ENCODE measurements at regions not wholly inside any gene's neighbourhood (a gene's known extent, or its start where the extent isn't known, plus 50 kb on each side); places are given as distances from the start of the nearest gene placed in this dataset.

DNA sequence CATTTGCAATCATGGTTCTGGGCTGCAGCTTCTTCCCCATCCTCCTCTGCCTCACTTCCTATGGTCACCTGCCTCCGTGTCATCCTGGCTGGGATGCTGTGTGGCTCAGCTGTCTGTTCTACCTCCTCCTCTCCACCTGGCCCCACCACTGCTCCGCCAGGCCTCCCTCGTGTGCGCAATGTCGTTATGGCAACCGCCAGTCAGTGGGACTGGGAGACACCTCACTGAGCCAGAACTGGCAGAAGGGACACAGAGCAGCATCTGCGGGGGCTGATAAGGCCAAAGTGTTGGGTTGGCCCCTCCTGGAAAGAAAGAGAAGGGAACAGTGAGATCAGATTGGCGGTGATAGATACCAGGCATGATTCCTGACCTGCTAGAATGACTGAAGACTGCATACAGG lies 527.5 kb downstream of the INHBA start:
- Histone ChIP-seq H3K4me1 (ENCODE audit: control insufficient read depth, insufficient read depth, low read length) (no peaks in the 10 kb centered on the region), H3K4me3 (ENCODE audit: low read length) (no peak overlapping the region), H3K27ac (ENCODE audit: low read depth, low read length) (no peak overlapping the region), H3K36me3 (ENCODE audit: control insufficient read depth, insufficient read depth, low read length) (no peaks in the 10 kb centered on the region), H3K27me3 (ENCODE audit: control insufficient read depth, insufficient read depth, low read length) (no peaks in the 10 kb centered on the region), H3K9ac (ENCODE audit: low read length) (no peak overlapping the region)

GRCh38 chr7:41174521-41174920 lies 528.4 kb downstream of the INHBA start:
- H3K27me3 ChIP-seq (ENCODE audit: control insufficient read depth, insufficient read depth, low read length) = no peaks in the 10 kb centered on the region
- no peak overlapping the region for H3K27ac ChIP-seq (ENCODE audit: low read depth, low read length)
- H3K9ac ChIP-seq (ENCODE audit: low read length) = no peak overlapping the region
- no peaks in the 10 kb centered on the region for H3K36me3 ChIP-seq (ENCODE audit: control insufficient read depth, insufficient read depth, low read length)
- H3K4me1 ChIP-seq (ENCODE audit: control insufficient read depth, insufficient read depth, low read length) = no peaks in the 10 kb centered on the region
- no peak overlapping the region for H3K4me3 ChIP-seq (ENCODE audit: low read length)

- no peak overlapping the region for H3K9ac ChIP-seq (ENCODE audit: low read length)
- H3K27ac ChIP-seq (ENCODE audit: low read depth, low read length) = no peak overlapping the region
- no peak overlapping the region for H3K4me3 ChIP-seq (ENCODE audit: low read length)
- H3K27me3 ChIP-seq (ENCODE audit: control insufficient read depth, insufficient read depth, low read length) = no peaks in the 10 kb centered on the region
- no peaks in the 10 kb centered on the region for H3K36me3 ChIP-seq (ENCODE audit: control insufficient read depth, insufficient read depth, low read length)
- H3K4me1 ChIP-seq (ENCODE audit: control insufficient read depth, insufficient read depth, low read length) = no peaks in the 10 kb centered on the region
Observed at GRCh38 chr7:41170466-41170865, 532.4 kb downstream of the INHBA start.

GRCh38 chr7:41169317-41169716 lies 533.6 kb downstream of the INHBA start:
- Histone ChIP-seq H3K27me3 (ENCODE audit: control insufficient read depth, insufficient read depth, low read length) (no peaks in the 10 kb centered on the region), H3K27ac (ENCODE audit: low read depth, low read length) (no peak overlapping the region), H3K9ac (ENCODE audit: low read length) (no peak overlapping the region), H3K36me3 (ENCODE audit: control insufficient read depth, insufficient read depth, low read length) (no peaks in the 10 kb centered on the region), H3K4me1 (ENCODE audit: control insufficient read depth, insufficient read depth, low read length) (no peaks in the 10 kb centered on the region), H3K4me3 (ENCODE audit: low read length) (no peak overlapping the region)

GRCh38 chr7:41167836-41168235 lies 535.1 kb downstream of the INHBA start:
- Histone ChIP-seq H3K27ac (ENCODE audit: low read depth, low read length) (no peak overlapping the region), H3K4me3 (ENCODE audit: low read length) (no peak overlapping the region), H3K36me3 (ENCODE audit: control insufficient read depth, insufficient read depth, low read length) (no peaks in the 10 kb centered on the region), H3K9ac (ENCODE audit: low read length) (no peak overlapping the region), H3K27me3 (ENCODE audit: control insufficient read depth, insufficient read depth, low read length) (no peaks in the 10 kb centered on the region), H3K4me1 (ENCODE audit: control insufficient read depth, insufficient read depth, low read length) (no peaks in the 10 kb centered on the region)

- H3K9ac ChIP-seq (ENCODE audit: low read length) = no peak overlapping the region
- no peaks in the 10 kb centered on the region for H3K4me1 ChIP-seq (ENCODE audit: control insufficient read depth, insufficient read depth, low read length)
- H3K27ac ChIP-seq (ENCODE audit: low read depth, low read length) = no peak overlapping the region
- no peaks in the 10 kb centered on the region for H3K36me3 ChIP-seq (ENCODE audit: control insufficient read depth, insufficient read depth, low read length)
- no peak overlapping the region for H3K4me3 ChIP-seq (ENCODE audit: low read length)
- no peaks in the 10 kb centered on the region for H3K27me3 ChIP-seq (ENCODE audit: control insufficient read depth, insufficient read depth, low read length)
Observed at GRCh38 chr7:41164440-41164839, 538.5 kb downstream of the INHBA start.

GRCh38 chr7:41163991-41164390 lies 538.9 kb downstream of the INHBA start:
- Histone ChIP-seq H3K4me1 (ENCODE audit: control insufficient read depth, insufficient read depth, low read length) (no peaks in the 10 kb centered on the region), H3K27ac (ENCODE audit: low read depth, low read length) (no peak overlapping the region), H3K27me3 (ENCODE audit: control insufficient read depth, insufficient read depth, low read length) (no peaks in the 10 kb centered on the region), H3K36me3 (ENCODE audit: control insufficient read depth, insufficient read depth, low read length) (no peaks in the 10 kb centered on the region), H3K9ac (ENCODE audit: low read length) (no peak overlapping the region), H3K4me3 (ENCODE audit: low read length) (no peak overlapping the region)

DNA sequence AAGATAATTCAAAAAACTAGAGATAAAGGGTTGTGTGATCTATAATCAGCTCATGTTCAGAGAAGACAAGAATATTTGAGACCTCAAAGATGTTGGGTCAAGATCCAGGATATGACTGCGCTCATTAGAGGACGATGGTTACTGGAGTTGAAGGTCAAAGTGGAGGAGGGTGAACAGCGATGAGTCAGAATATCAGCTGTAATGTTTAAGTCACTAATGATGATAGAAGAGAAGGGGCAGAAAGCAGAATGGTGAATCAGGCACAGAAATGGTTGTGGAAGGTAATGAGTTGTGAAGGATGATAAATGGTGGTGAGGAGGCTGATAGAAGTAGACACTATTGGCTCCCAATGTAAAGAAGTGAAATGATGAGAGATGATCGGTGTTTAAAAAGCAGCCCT lies 540.3 kb downstream of the INHBA start:
- Histone ChIP-seq H3K4me1 (ENCODE audit: control insufficient read depth, insufficient read depth, low read length) (no peaks in the 10 kb centered on the region), H3K27ac (ENCODE audit: low read depth, low read length) (no peak overlapping the region), H3K4me3 (ENCODE audit: low read length) (no peak overlapping the region), H3K9ac (ENCODE audit: low read length) (no peak overlapping the region), H3K36me3 (ENCODE audit: control insufficient read depth, insufficient read depth, low read length) (no peaks in the 10 kb centered on the region), H3K27me3 (ENCODE audit: control insufficient read depth, insufficient read depth, low read length) (no peaks in the 10 kb centered on the region)

- no peaks in the 10 kb centered on the region for H3K27me3 ChIP-seq (ENCODE audit: control insufficient read depth, insufficient read depth, low read length)
- no peak overlapping the region for H3K27ac ChIP-seq (ENCODE audit: low read depth, low read length)
- no peaks in the 10 kb centered on the region for H3K36me3 ChIP-seq (ENCODE audit: control insufficient read depth, insufficient read depth, low read length)
- H3K4me3 ChIP-seq (ENCODE audit: low read length) = no peak overlapping the region
- H3K4me1 ChIP-seq (ENCODE audit: control insufficient read depth, insufficient read depth, low read length) = no peaks in the 10 kb centered on the region
- H3K9ac ChIP-seq (ENCODE audit: low read length) = no peak overlapping the region
Observed at GRCh38 chr7:41161041-41161587, 541.8 kb downstream of the INHBA start.

DNA sequence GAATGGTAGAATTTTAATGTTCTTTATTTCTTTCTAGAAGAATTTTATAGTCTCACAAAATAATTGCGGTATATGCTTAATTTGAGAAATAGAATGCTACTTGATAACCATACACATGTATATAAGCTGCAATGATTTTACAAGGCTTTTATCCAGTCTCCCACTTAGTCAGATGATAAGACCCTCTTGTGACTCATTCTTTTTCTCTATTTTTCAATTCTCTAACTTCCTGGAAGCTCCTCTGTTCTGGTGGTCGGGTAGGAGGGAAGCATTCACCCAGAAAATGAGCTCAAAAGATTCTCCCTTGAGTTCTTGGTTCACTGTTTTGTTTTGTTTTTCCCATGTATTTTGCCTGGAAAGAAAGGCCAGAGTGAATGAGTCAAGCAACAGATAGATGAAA lies 546.6 kb downstream of the INHBA start:
- no peaks in the 10 kb centered on the region for H3K36me3 ChIP-seq (ENCODE audit: control insufficient read depth, insufficient read depth, low read length)
- H3K27me3 ChIP-seq (ENCODE audit: control insufficient read depth, insufficient read depth, low read length) = no peaks in the 10 kb centered on the region
- no peaks in the 10 kb centered on the region for H3K4me1 ChIP-seq (ENCODE audit: control insufficient read depth, insufficient read depth, low read length)
- no peak overlapping the region for H3K9ac ChIP-seq (ENCODE audit: low read length)
- H3K27ac ChIP-seq (ENCODE audit: low read depth, low read length) = no peak overlapping the region
- no peak overlapping the region for H3K4me3 ChIP-seq (ENCODE audit: low read length)

- Histone ChIP-seq H3K36me3 (ENCODE audit: control insufficient read depth, insufficient read depth, low read length) (no peaks in the 10 kb centered on the region), H3K27me3 (ENCODE audit: control insufficient read depth, insufficient read depth, low read length) (no peaks in the 10 kb centered on the region), H3K9ac (ENCODE audit: low read length) (no peak overlapping the region), H3K4me3 (ENCODE audit: low read length) (no peak overlapping the region), H3K4me1 (ENCODE audit: control insufficient read depth, insufficient read depth, low read length) (no peaks in the 10 kb centered on the region), H3K27ac (ENCODE audit: low read depth, low read length) (no peak overlapping the region)
Observed at GRCh38 chr7:41153268-41153667, 549.6 kb downstream of the INHBA start.

GRCh38 chr7:41152179-41152678 lies 550.7 kb downstream of the INHBA start:
- Histone ChIP-seq H3K27ac (ENCODE audit: low read depth, low read length) (no peak overlapping the region), H3K27me3 (ENCODE audit: control insufficient read depth, insufficient read depth, low read length) (no peaks in the 10 kb centered on the region), H3K36me3 (ENCODE audit: control insufficient read depth, insufficient read depth, low read length) (no peaks in the 10 kb centered on the region), H3K4me3 (ENCODE audit: low read length) (no peak overlapping the region), H3K4me1 (ENCODE audit: control insufficient read depth, insufficient read depth, low read length) (no peaks in the 10 kb centered on the region), H3K9ac (ENCODE audit: low read length) (no peak overlapping the region)

- Histone ChIP-seq H3K4me3 (ENCODE audit: low read length) (no peak overlapping the region), H3K4me1 (ENCODE audit: control insufficient read depth, insufficient read depth, low read length) (no peaks in the 10 kb centered on the region), H3K27me3 (ENCODE audit: control insufficient read depth, insufficient read depth, low read length) (no peaks in the 10 kb centered on the region), H3K27ac (ENCODE audit: low read depth, low read length) (no peak overlapping the region), H3K36me3 (ENCODE audit: control insufficient read depth, insufficient read depth, low read length) (no peaks in the 10 kb centered on the region), H3K9ac (ENCODE audit: low read length) (no peak overlapping the region)
Observed at GRCh38 chr7:41149576-41149975, 553.3 kb downstream of the INHBA start.

Measured in rectal smooth muscle tissue (tissue), 1 donor.